GM19395 (cell line): ENCODE measurements at regions not wholly inside any gene's neighbourhood (a gene's known extent, or its start where the extent isn't known, plus 50 kb on each side); places are given as distances from the start of the nearest gene placed in this dataset.
"Not testable (repeated sequence)": the region's sequence is repeated elsewhere in the genome, so short reads cannot be mapped to it uniquely, and the experiment has no call there.

Experiments used
- ATAC-seq: cut with Tn5 transposase; IDR thresholded peaks from one replicate; pipeline ENCODE4 v1.9.1; 2021; ENCODE audit warnings: mild to moderate bottlenecking, moderate library complexity; ENCODE audit not compliant: unreplicated experiment

GRCh38 chr2:160784034-160784433, 290.4 kb upstream of the RBMS1 start:
- no peak for ATAC-seq

- ATAC-seq, result no peak
These were observed 297.1 kb upstream of the RBMS1 start for GRCh38 chr2:160790738-160791137.

GRCh38 chr2:160791884-160792283, 298.3 kb upstream of the RBMS1 start:
- no peak for ATAC-seq

- ATAC-seq, result no peak
These were observed 299.2 kb upstream of the RBMS1 start for GRCh38 chr2:160792837-160793236.

DNA sequence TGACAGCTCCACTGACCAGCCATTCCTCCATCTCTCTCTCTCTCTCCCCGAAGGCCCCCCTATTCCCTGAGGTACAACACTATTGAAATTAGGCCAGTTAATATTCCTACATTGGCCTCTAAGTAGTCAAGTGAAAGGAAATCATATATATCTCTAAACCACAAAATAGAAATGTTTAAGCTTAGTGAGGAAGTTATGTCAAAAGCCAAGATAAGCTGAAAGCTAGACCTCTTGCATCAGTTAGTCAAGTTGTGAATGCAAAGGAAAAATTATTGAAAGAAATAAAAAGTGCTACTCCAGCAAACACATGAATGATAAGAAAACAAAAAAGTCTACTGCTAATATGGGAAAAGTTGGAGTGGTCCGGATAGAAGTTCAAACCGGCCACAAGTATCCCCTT, 301.3 kb upstream of the RBMS1 start:
- no peak for ATAC-seq

- ATAC-seq, result no peak
These were observed 310.3 kb upstream of the RBMS1 start for GRCh38 chr2:160803881-160804280.

DNA sequence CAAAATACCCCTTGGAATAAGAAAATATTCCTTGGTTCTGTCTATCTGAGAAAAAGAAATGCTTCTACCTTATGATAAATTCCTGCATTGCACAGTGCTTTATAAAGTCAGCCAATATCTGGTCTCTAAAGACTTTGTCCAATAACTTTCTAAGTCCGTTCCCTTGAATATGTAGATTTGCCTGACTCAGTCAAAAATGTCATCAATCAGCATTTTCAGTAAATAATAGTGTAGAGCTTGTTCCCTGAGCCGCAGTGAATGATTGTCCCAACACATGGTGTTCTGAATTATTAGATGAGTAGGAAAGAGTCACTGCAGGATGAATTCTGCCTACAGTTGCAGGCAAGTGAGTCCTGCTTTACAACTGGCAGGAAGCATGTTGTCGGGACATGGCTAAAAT, 316.8 kb upstream of the RBMS1 start:
- ATAC-seq, result no peak

DNA sequence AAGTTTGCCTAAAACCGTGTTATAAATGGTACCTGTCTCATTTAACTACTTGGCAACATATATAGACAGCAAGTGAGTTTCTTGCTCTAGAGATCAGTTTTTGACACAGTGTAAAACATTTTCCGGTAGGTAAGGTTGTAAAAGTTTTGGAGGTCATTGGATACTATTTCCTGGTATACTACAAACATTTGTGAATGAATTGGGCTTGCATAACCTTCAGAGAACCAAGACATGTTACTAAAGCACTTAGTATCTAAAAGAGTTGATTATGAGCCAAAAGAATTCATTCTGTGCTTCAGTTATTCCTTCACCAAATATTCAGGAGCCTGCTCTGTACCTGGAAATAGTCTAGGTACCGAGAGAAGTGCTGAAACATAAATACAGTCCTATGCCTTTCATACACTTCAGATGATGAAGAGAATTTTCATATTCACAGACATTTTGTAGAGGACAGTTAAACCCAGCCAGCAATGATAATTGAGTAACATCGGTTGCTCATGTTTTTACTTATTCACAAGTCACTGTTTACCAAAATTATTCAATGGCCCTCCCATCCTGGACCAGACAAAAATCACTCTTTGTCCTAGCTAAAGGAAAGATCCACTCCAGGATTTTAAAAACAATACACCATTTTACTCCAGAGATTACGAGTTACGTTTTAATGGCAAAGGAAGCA, 319.4 kb upstream of the RBMS1 start:
- ATAC-seq, result no peak

GRCh38 chr2:160813506-160813858, 319.9 kb upstream of the RBMS1 start:
- ATAC-seq, result no peak

GRCh38 chr2:160816916-160817499, 323.4 kb upstream of the RBMS1 start:
- no peak for ATAC-seq

DNA sequence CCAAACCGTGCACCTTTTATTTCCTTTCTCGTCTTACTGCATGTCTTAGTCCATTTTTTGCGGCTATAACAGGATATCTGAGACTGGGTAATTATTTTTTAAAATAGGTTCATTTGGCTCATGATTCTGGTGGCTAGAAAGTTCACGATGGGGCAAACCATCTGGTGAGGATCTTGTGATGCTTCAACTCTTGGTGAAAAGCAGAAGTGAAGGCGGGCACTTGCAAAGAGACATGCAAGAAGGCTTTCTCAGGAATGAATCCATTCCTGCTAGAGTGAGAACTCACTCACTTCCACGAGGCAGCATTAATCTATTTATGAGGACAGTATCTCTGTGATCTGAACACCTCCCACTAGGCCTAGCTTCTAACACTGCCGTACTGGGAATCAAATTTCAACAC, 327.1 kb upstream of the RBMS1 start:
- no peak for ATAC-seq

GRCh38 chr2:160822006-160822405, 328.4 kb upstream of the RBMS1 start:
- ATAC-seq, result no peak

GRCh38 chr2:160825433-160825832, 331.8 kb upstream of the RBMS1 start:
- no peak for ATAC-seq

- no peak for ATAC-seq
These were observed 332.9 kb upstream of the RBMS1 start for GRCh38 chr2:160826496-160826895.

GRCh38 chr2:160828076-160828475, 332.2 kb upstream of the TANK start:
- ATAC-seq, result no peak

- not testable (repeated sequence) for ATAC-seq
These were observed 327.8 kb upstream of the TANK start for GRCh38 chr2:160832381-160832780.

GRCh38 chr2:160835166-160835565, 325.1 kb upstream of the TANK start:
- ATAC-seq, result no peak

GRCh38 chr2:160836755-160837154, 323.5 kb upstream of the TANK start:
- ATAC-seq, result no peak

DNA sequence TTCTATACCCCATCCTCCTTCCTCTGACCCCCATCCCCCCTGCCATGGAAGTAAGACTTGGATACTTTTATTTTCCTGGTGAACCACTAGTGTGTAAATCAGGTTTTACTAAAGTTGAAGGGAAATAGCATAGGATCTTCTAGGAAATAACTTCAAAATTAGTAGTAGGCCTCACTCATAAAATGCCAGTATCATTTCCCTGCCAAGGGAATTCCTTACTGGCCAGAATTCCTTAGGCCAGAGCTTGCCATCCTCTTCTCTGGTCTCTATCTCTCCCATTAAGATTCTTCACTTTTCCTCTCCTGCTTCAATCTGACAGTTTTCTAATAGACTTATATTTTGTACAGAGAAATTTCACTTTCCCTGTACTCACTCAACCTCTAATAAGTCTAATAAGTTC, 322.8 kb upstream of the TANK start:
- no peak for ATAC-seq

- no peak for ATAC-seq
These were observed 322.1 kb upstream of the TANK start for GRCh38 chr2:160838147-160838546.

DNA sequence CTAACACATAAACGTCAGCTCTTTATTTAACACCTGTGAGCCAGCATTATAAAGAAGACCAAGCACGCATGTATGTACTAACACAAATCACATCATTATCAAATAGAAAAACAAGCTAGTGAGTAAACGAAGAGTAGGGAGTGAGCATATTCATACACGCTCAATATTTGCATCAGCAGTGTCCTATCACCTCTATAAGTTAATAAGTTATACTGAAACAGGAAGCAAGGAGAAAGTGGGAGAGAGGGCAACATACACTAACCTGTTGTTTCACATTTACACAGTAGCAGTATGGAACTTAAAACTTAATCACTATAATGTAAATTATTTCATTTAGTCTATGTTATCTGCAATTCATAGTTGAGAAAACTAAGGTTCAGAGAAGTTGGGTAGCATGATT, 321.5 kb upstream of the TANK start:
- ATAC-seq, result no peak

DNA sequence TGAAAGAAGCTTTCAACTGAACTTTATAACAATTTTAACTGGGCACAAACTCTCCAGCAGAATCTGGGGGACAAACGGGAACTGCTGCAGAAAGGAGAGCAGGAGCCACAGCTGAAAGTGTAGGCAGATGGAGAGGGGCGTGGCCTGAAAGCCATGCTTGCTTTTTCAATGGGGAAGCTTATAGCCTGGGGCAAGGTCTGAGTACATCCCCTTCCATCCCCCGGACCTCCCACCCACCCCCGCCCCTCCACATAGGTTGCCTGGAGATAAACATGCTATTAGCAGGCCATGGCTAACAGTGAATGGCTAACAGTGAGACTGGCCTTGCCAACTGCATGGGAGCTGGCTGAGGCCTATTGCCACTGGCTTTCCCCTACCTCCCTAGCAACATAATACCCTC, 317.9 kb upstream of the TANK start:
- ATAC-seq, result no peak

DNA sequence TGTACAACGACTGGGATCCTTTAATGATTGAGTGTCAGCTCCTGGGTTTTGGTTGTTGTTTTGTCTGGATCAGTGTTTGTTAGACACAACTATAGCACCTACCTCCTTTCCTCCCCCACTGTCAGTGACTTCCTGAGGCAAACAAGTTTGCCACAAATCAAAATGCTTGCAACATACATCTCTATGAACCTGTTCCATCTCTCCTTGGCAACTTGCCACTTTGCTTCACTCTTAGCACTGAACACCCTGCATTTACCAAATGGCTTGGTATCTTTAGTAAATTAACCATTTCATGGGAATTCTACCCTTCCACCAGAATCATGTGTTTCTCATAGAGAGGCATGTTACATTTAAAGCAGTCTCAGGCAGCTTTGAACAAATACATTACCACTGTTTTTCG, 301.1 kb upstream of the TANK start:
- ATAC-seq, result no peak
